IPS DF 19.7 (cell line): ENCODE measurements at regions not wholly inside any gene's neighbourhood (a gene's known extent, or its start where the extent isn't known, plus 50 kb on each side); places are given as distances from the start of the nearest gene placed in this dataset.
"Not testable (repeated sequence)": the region's sequence is repeated elsewhere in the genome, so short reads cannot be mapped to it uniquely, and the experiment has no call there.

ENCODE experiments used
- DNase-seq: peaks from one replicate; pipeline ENCODE4 v3.0.0-alpha.2; 2013; ENCODE audit warnings: low read depth, low spot score

- peak; percentile 95 for DNase-seq
These were observed 112.5 kb upstream of the NBPF11 start for GRCh38 chr1:148264374-148265276.

DNA sequence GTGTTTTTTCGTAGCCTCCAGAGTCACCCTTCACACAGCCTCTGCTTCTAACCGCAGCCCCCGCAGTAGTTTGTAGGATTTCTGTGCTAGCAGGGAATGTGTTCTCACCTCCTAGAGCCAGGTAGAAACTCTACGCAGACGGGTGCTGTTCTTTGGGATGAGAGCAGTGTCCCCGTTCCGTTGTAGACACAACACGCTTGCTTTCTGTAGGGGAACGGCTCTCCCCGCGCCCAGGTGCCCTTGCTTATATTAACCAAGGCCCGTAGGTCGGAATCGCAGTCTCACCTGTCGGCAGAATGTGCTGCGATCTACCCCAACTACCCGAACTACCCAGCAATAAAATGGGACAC lies 111.8 kb upstream of the NBPF11 start:
- DNase-seq, result no peak

DNA sequence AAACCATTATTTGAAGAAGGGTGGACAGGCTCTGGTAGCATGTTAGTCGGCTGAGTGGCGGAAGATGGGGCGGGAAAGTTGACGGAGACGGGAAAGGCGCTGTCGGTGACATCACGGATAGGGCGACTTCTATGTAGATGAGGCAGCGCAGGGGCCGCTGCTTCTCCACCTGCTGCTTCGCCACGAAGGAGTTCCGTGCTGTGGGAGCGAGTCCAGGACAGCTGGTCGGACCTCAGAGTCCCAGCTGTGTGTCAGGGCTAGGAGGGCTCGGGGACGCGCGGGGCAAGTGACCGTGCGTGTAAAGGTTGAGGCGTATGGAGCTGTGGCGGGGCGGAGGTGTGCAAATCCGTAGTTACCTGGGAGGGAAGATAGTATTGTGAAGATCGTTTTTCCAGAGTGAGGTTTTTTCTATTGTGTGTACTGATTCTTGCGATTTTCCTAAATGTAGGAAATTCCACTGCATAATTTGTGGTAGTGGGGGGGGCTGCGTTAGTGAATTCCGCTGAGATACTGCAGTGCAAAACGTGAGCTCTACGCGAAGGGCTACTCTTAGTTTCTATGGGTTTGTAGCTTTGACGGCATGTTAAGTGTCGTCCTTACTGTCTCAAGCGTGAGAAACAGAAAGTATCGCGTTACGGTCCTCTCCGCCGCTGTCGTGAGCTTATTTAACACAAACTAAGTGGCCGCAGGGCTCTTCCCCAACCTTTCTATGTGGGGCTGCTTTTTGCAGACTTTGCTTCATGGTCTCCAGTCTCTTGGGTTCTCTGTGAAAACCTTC lies 111.2 kb upstream of the NBPF11 start:
- peak; percentile 99 for DNase-seq

DNA sequence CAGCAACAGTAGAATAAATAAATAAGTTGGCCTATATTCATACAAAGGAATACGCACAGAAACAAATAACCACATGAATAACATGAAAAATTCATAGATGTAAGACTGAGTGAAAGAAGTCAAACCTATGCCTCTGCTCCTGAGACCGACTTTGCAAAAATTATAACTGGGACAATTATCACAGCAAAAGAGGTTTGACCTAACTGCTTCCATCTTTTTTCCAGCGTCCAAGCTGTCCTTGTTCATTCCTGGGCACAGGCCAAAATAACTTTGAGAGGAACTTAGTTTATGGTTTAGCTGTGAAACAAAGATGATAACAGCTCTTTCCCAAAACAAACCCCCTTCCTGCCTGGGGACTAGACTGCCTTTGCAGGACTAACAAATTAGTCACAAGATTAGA lies 109.6 kb upstream of the NBPF11 start:
- DNase-seq, result not testable (repeated sequence)

DNA sequence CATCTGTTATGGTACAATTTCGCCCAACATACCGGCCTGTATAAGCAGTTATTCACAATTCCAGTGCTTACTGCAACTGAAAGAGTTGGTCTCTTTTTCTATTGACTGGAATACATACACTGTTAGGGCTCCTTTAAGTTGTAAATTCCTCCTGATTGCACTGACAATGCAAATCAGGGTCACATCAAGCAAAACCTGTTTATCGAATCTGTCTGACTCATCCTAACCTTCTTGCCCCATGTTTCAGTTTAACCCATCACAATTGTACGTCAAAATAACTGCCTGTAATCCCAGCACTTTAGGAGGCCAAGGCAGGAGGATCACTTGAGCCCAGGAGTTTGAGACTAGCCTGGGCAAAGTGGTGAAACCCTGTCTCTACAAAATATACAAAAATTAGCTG lies 105.8 kb upstream of the NBPF11 start:
- not testable (repeated sequence) for DNase-seq

DNA sequence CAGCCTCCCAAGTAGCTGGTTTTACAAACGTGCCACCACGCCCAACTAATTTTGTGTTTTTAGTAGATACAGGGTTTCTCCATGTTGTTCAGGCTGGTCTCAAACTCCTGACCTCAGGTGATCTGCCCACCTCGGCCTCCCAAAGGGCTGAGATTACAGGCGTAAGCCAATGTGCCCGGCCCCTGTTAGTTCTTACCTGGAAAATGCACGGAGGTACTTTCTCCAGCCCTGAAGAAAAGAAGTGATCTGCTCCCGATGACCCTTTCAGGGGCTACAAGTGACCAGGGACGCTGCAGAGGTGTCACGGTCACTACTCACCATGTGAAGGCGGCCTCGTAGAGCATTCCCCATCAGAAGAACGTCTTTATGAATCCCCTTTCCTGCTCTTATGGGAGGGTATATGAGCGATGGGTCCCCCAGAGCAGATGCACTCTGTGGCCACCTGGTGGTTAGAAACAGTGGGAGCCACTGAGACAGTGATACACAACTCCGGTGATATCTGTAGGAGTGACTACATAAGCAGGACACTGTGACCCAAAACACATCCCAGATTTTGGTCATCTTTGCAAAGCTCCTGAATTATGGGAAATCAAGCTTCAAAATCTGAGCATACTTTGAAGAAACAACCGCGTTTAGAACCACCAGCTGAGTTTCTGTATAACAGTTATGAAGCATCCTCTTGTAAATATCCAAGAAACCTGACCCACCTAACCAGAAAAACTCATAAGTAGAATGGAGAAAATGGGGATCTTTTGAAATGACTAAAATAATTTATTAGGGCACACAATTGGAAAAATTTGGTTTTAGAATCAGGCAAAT lies 102.7 kb upstream of the NBPF11 start:
- DNase-seq, result not testable (repeated sequence)

- DNase-seq, result not testable (repeated sequence)
These were observed 101.7 kb upstream of the NBPF11 start for GRCh38 chr1:148253808-148254207.

DNA sequence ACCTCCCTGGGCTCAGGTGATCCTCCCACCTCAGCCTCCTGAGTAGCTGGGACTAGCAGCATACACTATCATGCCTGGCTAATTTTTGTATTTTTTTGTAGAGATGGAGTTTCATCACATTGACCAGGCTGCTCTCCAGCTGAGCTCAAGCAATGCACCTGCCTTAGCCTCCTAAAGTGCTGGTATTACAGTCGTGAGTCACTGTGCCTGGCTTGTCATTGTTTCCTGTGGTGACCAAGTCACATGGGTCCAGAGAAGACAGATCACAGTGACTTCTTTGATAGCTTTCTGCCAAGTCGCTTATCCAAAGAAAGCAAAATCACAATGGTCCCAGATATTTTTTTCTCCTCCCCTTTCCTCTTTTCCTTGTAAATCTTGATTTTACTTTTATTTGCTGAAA lies 96.7 kb upstream of the NBPF11 start:
- DNase-seq, result not testable (repeated sequence)

GRCh38 chr1:148246258-148246861 lies 94.3 kb upstream of the NBPF11 start:
- not testable (repeated sequence) for DNase-seq

- not testable (repeated sequence) for DNase-seq
These were observed 93.8 kb upstream of the NBPF11 start for GRCh38 chr1:148245843-148246242.

DNA sequence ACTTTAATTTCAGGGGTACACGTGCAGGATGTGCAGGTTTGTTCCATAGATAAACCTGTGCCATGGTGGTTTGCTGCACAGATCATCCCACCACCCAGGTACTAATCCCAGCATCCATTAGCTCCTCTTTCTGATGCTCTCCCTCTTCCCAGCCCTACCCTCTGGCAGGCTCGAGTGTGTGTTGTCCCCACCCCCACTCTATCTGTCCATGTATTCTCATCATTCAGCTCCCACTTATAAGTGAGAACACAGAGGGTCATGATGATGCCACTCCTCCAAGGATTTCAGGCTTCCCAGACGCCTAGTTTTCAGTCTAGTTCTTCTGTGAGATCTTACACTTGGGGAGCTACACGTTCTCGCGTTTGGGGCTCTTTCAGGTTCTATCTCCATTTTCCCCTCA lies 93.4 kb upstream of the NBPF11 start:
- DNase-seq, result not testable (repeated sequence)

GRCh38 chr1:148233250-148233649 lies 81.2 kb upstream of the NBPF11 start:
- DNase-seq, result not testable (repeated sequence)

GRCh38 chr1:148228846-148229245 lies 76.8 kb upstream of the NBPF11 start:
- DNase-seq, result not testable (repeated sequence)

- DNase-seq, result not testable (repeated sequence)
These were observed 70.5 kb upstream of the NBPF11 start for GRCh38 chr1:148222399-148223159.

GRCh38 chr1:148221593-148221992 lies 69.5 kb upstream of the NBPF11 start:
- not testable (repeated sequence) for DNase-seq

DNA sequence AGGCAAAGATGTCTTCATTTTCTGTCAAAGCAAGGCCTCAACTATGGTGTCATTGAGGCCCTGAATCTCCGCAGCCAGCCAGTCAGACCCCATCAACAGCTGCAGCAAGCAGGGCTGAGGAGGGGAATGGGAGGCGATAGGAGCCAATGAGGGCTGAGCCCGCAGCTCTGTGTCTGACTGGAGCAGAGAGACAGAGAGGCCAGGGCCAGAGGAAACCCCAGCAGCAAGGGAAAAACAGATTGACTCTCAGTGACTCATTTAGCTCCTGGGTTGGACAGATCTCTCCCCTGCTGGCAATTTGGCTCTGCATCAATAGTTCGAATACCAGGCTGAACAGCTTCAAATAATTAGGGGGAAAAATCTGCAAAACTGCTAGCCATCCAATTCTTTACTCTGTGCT lies 67.1 kb upstream of the NBPF11 start:
- DNase-seq, result not testable (repeated sequence)

GRCh38 chr1:148211191-148211590 lies 59.1 kb upstream of the NBPF11 start:
- DNase-seq, result not testable (repeated sequence)

DNA sequence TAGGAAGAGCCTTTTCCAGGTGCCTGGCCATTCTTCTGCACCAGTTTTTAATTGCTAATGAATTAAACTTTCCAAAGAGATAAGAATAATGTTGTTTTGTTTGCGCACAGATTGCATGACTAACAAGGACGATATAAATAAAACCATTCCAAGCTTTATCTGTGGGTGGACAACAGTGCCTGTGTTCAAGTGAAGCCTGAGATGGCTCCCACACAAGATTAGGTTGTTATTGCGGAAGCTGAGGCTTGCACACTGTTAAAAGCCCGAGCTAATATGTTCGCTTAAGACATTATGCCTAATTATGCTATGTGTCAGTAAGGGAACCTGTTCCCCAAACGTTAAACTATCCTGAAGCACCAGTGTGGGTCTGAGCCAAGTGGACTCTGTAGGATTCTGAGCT lies 58.5 kb upstream of the NBPF11 start:
- not testable (repeated sequence) for DNase-seq

DNA sequence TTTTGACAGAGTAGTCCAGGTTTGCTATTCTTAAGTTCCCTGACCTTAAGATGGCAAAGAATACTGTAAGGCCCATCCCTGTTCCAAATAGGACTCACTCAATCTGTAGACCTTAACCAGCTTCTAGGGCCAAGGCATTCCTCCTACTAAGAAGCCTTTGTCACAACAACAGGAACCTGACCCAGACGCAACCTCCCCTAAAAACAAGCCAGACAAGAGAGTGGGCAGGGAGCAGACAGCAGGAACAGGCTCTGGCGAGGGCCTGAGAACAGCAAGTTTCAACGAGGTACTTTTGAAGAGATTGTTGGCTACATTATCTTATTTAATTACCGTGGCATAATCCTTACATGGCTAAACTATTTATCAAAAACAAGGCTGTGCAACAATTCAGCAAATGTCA lies 58.1 kb upstream of the NBPF11 start:
- DNase-seq, result not testable (repeated sequence)

GRCh38 chr1:148202013-148202412 lies 49.9 kb upstream of the NBPF11 start:
- DNase-seq, result not testable (repeated sequence)
